ENCODE measurements at regions not wholly inside any gene's neighbourhood (a gene's known extent, or its start where the extent isn't known, plus 50 kb on each side); places are given as distances from the start of the nearest gene placed in this dataset.

DNA sequence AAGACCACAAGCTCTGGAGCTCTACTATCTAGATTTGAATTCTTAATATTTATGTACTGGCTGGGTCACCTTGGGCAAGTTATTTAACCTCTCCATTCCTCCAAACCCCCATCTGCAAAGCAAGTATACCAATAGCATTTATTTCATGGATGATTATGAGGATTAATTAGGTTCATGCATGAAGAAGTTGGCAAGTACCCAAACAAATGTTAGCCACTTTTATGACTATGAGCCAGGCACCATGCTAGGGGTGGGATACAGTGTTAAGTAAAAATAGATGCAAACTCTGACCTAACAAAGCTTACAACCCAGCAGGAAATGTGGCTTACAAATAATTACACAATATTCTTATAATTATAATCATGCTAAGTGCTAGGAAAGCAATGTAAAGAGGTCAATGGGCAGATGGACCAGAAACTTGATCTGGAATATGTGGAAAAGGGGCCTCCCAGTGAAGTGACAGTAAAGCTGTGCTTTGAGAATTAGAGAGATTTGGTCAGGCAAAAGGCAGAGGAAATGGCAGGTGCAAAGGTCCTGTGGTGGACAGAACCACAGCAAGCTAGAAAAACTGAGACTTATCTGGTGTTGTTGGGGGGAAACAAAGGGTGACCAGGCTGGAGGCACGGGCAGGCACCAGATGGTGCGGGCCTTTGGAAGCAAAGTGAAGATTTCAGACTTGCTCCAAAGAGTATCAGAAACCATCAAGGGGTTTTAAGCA is 525.2 kb upstream of the TRPC7 start:
- intact Hi-C loops (cut with micrococcal nuclease; ENCODE audit: unreplicated experiment) = no loop called here
- DNase-seq (ENCODE audit: low spot score) = no peak
- Histone ChIP-seq H3K36me3 (ENCODE audit: insufficient read depth, low read length, poor library complexity, severe bottlenecking) (no peaks in the 10 kb centered on the region), H3K4me3 (ENCODE audit: low read depth, low read length, poor library complexity, severe bottlenecking) (no peak overlapping the region), H3K27me3 (replicated peaks; ENCODE audit: insufficient read depth, low read depth, low read length, poor library complexity) (peaks cover 78% of the 10 kb centered on the region), H3K9me3 (ENCODE audit: low read depth, low read length, poor library complexity, severe bottlenecking) (no peaks in the 10 kb centered on the region), H3K27ac (ENCODE audit: low read depth, low read length, poor library complexity, severe bottlenecking) (no peak overlapping the region), H3K4me1 (ENCODE audit: insufficient read depth, low read length, poor library complexity, severe bottlenecking) (no peaks in the 10 kb centered on the region)
- CTCF ChIA-PET = interaction anchor here (0.6 kb wide), 1 partner anchor 14 kb away, joined by 3 read pairs; no protein-coding TSS in a partner anchor
- POLR2A ChIA-PET (ENCODE audit: low non-redundant PET) = no interaction called here
- BruUV-seq (replicated peaks) = no TSS peak
- no peak for TF ChIP-seq EZH2 (IDR thresholded peaks at IDR 0.05; ENCODE audit: borderline replicate concordance, low read depth, low read length, poor library complexity, severe bottlenecking)
- TF ChIP-seq, protein P1, sequence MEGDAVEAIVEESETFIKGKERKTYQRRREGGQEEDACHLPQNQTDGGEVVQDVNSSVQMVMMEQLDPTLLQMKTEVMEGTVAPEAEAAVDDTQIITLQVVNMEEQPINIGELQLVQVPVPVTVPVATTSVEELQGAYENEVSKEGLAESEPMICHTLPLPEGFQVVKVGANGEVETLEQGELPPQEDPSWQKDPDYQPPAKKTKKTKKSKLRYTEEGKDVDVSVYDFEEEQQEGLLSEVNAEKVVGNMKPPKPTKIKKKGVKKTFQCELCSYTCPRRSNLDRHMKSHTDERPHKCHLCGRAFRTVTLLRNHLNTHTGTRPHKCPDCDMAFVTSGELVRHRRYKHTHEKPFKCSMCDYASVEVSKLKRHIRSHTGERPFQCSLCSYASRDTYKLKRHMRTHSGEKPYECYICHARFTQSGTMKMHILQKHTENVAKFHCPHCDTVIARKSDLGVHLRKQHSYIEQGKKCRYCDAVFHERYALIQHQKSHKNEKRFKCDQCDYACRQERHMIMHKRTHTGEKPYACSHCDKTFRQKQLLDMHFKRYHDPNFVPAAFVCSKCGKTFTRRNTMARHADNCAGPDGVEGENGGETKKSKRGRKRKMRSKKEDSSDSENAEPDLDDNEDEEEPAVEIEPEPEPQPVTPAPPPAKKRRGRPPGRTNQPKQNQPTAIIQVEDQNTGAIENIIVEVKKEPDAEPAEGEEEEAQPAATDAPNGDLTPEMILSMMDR (conservative IDR thresholded peaks at IDR 0.05; ENCODE audit: low read depth, low read length) = no peak

DNA sequence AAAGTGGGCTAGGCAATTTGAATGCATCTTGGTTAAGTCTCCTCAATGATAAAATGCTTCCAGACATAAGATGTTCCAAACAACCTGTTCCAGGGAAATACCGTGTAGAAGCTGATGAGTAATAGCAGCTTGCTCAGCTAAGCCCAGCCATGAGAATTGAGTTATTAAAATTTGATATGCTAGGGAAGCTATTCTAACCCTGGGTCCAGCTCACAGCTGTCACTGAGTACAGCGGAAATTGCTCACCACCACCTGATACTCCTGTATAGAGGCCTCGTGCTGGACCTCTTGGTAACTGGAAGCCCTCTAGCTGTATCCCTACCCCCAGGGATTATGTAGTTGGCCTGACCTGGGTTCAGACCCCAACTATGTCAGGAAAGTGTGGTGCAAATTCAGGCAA is 521.3 kb upstream of the TRPC7 start:
- intact Hi-C loops (cut with micrococcal nuclease; ENCODE audit: unreplicated experiment) = no loop called here
- Histone ChIP-seq H3K4me3 (ENCODE audit: low read depth, low read length, poor library complexity, severe bottlenecking) (no peak overlapping the region), H3K4me1 (ENCODE audit: insufficient read depth, low read length, poor library complexity, severe bottlenecking) (no peaks in the 10 kb centered on the region), H3K27me3 (replicated peaks; ENCODE audit: insufficient read depth, low read depth, low read length, poor library complexity) (peaks cover 71% of the 10 kb centered on the region), H3K27ac (ENCODE audit: low read depth, low read length, poor library complexity, severe bottlenecking) (no peak overlapping the region), H3K9me3 (ENCODE audit: low read depth, low read length, poor library complexity, severe bottlenecking) (no peaks in the 10 kb centered on the region), H3K36me3 (ENCODE audit: insufficient read depth, low read length, poor library complexity, severe bottlenecking) (no peaks in the 10 kb centered on the region)
- TF ChIP-seq, protein P1 (conservative IDR thresholded peaks at IDR 0.05; ENCODE audit: low read depth, low read length) = no peak
- no peak for TF ChIP-seq EZH2 (IDR thresholded peaks at IDR 0.05; ENCODE audit: borderline replicate concordance, low read depth, low read length, poor library complexity, severe bottlenecking)
- BruUV-seq (replicated peaks) = no TSS peak
- CTCF ChIA-PET = no interaction called here
- no peak for DNase-seq (ENCODE audit: low spot score)
- POLR2A ChIA-PET (ENCODE audit: low non-redundant PET) = no interaction called here

DNA sequence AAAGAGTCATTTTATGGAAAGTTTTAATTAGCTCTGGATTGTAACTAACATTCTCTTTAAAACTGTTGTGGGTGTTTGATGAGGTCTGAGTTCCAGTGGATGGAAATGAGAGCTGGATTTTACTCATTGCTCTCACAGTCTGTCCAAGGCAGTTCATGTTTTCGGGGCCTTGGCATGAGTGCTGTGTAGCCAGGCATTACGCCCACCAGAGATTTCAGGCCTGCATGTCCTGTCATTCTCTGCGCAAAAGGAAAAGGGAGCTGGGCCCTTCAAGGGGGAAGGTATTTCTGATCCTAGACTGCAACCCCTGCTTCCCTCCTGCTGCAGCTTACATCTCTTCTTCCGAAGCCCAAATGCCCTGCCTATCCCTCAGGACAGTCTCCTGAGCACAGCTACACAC is 499.6 kb upstream of the TRPC7 start:
- Histone ChIP-seq H3K27me3 (replicated peaks; ENCODE audit: insufficient read depth, low read depth, low read length, poor library complexity) (peaks cover 32% of the 10 kb centered on the region), H3K4me3 (ENCODE audit: low read depth, low read length, poor library complexity, severe bottlenecking) (no peak overlapping the region), H3K4me1 (ENCODE audit: insufficient read depth, low read length, poor library complexity, severe bottlenecking) (no peaks in the 10 kb centered on the region), H3K27ac (ENCODE audit: low read depth, low read length, poor library complexity, severe bottlenecking) (no peak overlapping the region), H3K9me3 (ENCODE audit: low read depth, low read length, poor library complexity, severe bottlenecking) (no peaks in the 10 kb centered on the region), H3K36me3 (ENCODE audit: insufficient read depth, low read length, poor library complexity, severe bottlenecking) (no peaks in the 10 kb centered on the region)
- ChIA-PET CTCF (no interaction called here), POLR2A (ENCODE audit: low non-redundant PET) (no interaction called here)
- BruUV-seq (replicated peaks) = no TSS peak
- DNase-seq (ENCODE audit: low spot score) = no peak
- TF ChIP-seq EZH2 (IDR thresholded peaks at IDR 0.05; ENCODE audit: borderline replicate concordance, low read depth, low read length, poor library complexity, severe bottlenecking) = no peak
- TF ChIP-seq, protein P1 (conservative IDR thresholded peaks at IDR 0.05; ENCODE audit: low read depth, low read length) = no peak
- intact Hi-C loops (cut with micrococcal nuclease; ENCODE audit: unreplicated experiment) = no loop called here

Measured in A673 (cell line).